Brain microvascular endothelial cell (primary cell): ENCODE measurements at regions not wholly inside any gene's neighbourhood (a gene's known extent, or its start where the extent isn't known, plus 50 kb on each side); places are given as distances from the start of the nearest gene placed in this dataset.

Experiments used
- DNase-seq: peaks from one replicate; pipeline ENCODE4 v3.0.0-alpha.2; 2020
- H3K27ac ChIP-seq: fragments of 250-450 bp; sonication (Bioruptor Pico); 2 replicates; pipeline ENCODE4 v1.5.1; 2020; ENCODE audit warnings: mild to moderate bottlenecking, moderate library complexity
- H3K27me3 ChIP-seq: fragments of 250-450 bp; sonication (Bioruptor Pico); replicated peaks from 2 replicates; pipeline ENCODE4 v1.5.1; 2020; ENCODE audit warnings: mild to moderate bottlenecking
- H3K36me3 ChIP-seq: fragments of 250-450 bp; sonication (Bioruptor Pico); replicated peaks from 2 replicates; pipeline ENCODE4 v1.5.1; 2020; ENCODE audit warnings: mild to moderate bottlenecking
- H3K4me3 ChIP-seq: 2 replicates; pipeline ENCODE4 v1.5.1; 2011; ENCODE audit warnings: low read depth, mild to moderate bottlenecking, control low read depth, low read length, moderate library complexity
- CTCF ChIP-seq: IDR thresholded peaks from 2 replicates; pipeline ENCODE4 v1.5.1; 2011; ENCODE audit warnings: low read depth, mild to moderate bottlenecking, moderate library complexity, low read length, control low read depth, inconsistent platforms; ENCODE audit errors: missing control alignments
- in situ Hi-C: cut with HindIII; loops from 2 replicates; pipeline ENCODE4 v1.10.0; 2017; ENCODE audit warnings: low sequenced_read_pairs, low pct_ligation_motif_present

GRCh38 chr6:131377112-131377705 is 195.8 kb upstream of the ARG1 start:
- Histone ChIP-seq H3K4me3 (no peak overlapping the region), H3K27ac (no peak overlapping the region), H3K36me3 (no peaks in the 10 kb centered on the region), H3K27me3 (peaks cover 5% of the 10 kb centered on the region)
- in situ Hi-C loops, result no loop called here
- no peak for TF ChIP-seq CTCF
- no peak for DNase-seq

GRCh38 chr6:131378874-131379273 is 194.2 kb upstream of the ARG1 start:
- no peak overlapping the region for H3K27ac ChIP-seq
- no peak for DNase-seq
- no peak for TF ChIP-seq CTCF
- peaks cover 8% of the 10 kb centered on the region for H3K27me3 ChIP-seq
- in situ Hi-C loops, result no loop called here
- H3K36me3 ChIP-seq, result no peaks in the 10 kb centered on the region
- H3K4me3 ChIP-seq, result no peak overlapping the region

GRCh38 chr6:131379948-131380347 is 193.1 kb upstream of the ARG1 start:
- H3K27me3 ChIP-seq, result peaks cover 12% of the 10 kb centered on the region
- peak; percentile 68 for DNase-seq
- no peaks in the 10 kb centered on the region for H3K36me3 ChIP-seq
- TF ChIP-seq CTCF, result no peak
- in situ Hi-C loops, result no loop called here
- H3K4me3 ChIP-seq, result no peak overlapping the region
- no peak overlapping the region for H3K27ac ChIP-seq

GRCh38 chr6:131381052-131381708 is 191.8 kb upstream of the ARG1 start:
- Histone ChIP-seq H3K27me3 (peaks cover 12% of the 10 kb centered on the region), H3K36me3 (no peaks in the 10 kb centered on the region), H3K27ac (no peak overlapping the region), H3K4me3 (no peak overlapping the region)
- DNase-seq, result no peak
- in situ Hi-C loops, result no loop called here
- no peak for TF ChIP-seq CTCF

GRCh38 chr6:131381709-131382093 is 191.3 kb upstream of the ARG1 start:
- in situ Hi-C loops, result no loop called here
- TF ChIP-seq CTCF, result no peak
- no peak overlapping the region for H3K27ac ChIP-seq
- peaks cover 12% of the 10 kb centered on the region for H3K27me3 ChIP-seq
- DNase-seq, result peak; percentile 6
- no peak overlapping the region for H3K4me3 ChIP-seq
- no peaks in the 10 kb centered on the region for H3K36me3 ChIP-seq

GRCh38 chr6:131382631-131383030 is 190.4 kb upstream of the ARG1 start:
- in situ Hi-C loops, result no loop called here
- DNase-seq, result no peak
- H3K27ac ChIP-seq, result no peak overlapping the region
- no peaks in the 10 kb centered on the region for H3K36me3 ChIP-seq
- H3K27me3 ChIP-seq, result peaks cover 12% of the 10 kb centered on the region
- H3K4me3 ChIP-seq, result no peak overlapping the region
- TF ChIP-seq CTCF, result no peak
